GM12874 (cell line): ENCODE measurements at regions not wholly inside any gene's neighbourhood (a gene's known extent, or its start where the extent isn't known, plus 50 kb on each side); places are given as distances from the start of the nearest gene placed in this dataset.

Source experiments
- TF ChIP-seq, protein P1 (sequence below): IDR thresholded peaks from 2 replicates; pipeline ENCODE4 v1.5.1; 2011; ENCODE audit warnings: low read depth, mild to moderate bottlenecking, control low read depth, low read length, moderate library complexity; ENCODE audit not compliant: insufficient read depth

- TF ChIP-seq, protein P1, sequence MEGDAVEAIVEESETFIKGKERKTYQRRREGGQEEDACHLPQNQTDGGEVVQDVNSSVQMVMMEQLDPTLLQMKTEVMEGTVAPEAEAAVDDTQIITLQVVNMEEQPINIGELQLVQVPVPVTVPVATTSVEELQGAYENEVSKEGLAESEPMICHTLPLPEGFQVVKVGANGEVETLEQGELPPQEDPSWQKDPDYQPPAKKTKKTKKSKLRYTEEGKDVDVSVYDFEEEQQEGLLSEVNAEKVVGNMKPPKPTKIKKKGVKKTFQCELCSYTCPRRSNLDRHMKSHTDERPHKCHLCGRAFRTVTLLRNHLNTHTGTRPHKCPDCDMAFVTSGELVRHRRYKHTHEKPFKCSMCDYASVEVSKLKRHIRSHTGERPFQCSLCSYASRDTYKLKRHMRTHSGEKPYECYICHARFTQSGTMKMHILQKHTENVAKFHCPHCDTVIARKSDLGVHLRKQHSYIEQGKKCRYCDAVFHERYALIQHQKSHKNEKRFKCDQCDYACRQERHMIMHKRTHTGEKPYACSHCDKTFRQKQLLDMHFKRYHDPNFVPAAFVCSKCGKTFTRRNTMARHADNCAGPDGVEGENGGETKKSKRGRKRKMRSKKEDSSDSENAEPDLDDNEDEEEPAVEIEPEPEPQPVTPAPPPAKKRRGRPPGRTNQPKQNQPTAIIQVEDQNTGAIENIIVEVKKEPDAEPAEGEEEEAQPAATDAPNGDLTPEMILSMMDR, result no peak
Observed at GRCh38 chr4:134756421-134756820, 554.8 kb upstream of the PABPC4L start.

- TF ChIP-seq, protein P1, result no peak
Observed at GRCh38 chr4:134754301-134755019, 552.9 kb upstream of the PABPC4L start.

DNA sequence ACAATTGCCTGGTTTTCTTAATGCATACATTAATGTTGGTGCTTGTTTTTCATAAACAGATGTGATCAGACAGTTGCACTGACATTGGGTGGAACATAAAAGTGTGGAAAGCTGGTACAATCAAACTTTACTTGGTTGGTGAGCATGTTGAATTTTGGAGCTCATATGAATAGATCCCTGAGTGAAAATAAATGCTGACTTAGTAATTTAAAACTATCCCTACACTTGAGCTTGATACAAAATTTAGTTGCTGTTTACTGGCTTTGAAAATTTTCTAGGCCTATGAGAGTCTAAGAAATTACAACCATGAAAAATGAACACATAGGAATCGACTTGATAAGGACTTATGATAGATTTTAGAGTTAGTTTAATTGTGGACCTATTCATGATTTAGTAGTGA is 551.8 kb upstream of the PABPC4L start:
- TF ChIP-seq, protein P1, result no peak

- TF ChIP-seq, protein P1, result no peak
Observed at GRCh38 chr4:134747108-134747805, 545.7 kb upstream of the PABPC4L start.

DNA sequence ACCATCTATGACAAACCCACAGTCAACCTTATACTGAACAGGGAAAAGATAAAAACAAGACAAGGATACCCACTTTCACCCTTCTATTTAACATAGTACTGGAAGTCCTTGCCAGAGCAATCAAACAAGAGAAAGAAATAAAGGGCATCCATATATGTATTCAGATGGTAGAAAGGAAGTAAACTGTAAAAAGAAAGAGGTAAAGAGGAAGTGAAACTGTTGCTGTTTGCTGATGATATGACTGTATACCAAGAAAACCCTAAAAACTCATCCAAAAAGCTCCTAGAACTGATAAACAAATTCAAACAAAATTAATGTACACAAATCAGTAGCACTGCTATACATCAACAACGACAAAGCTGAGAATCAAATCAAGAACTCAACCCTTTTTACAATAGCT is 538.7 kb upstream of the PABPC4L start:
- TF ChIP-seq, protein P1, result no peak

- TF ChIP-seq, protein P1, result no peak
Observed at GRCh38 chr4:134735901-134736300, 534.3 kb upstream of the PABPC4L start.

DNA sequence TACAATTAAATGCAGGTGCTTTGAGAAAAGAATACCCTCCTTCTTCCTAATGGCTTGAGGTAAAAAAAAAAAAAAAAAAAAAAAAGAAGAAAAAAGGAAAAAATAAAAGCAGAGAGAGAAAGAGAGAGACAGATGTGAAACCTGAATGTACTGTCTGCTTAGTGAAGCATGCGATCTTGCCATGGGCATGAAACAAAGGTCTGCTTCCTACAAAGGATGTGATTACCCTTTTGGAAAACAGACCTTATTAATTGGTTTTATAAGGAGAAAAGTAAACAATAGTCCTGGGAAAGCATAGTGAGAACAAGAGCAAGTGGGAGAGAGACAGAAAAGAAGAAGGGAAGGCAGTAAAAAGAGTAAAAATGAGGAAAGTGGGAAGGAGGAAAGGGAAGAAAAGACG is 526.1 kb upstream of the PABPC4L start:
- TF ChIP-seq, protein P1, result no peak
